PC-3 (cell line): ENCODE measurements at regions not wholly inside any gene's neighbourhood (a gene's known extent, or its start where the extent isn't known, plus 50 kb on each side); places are given as distances from the start of the nearest gene placed in this dataset.

Experiments
- CTCF ChIP-seq: fragments of 300-600 bp; sonication (generic); conservative IDR thresholded peaks from 2 replicates; pipeline ENCODE4 v1.5.1; 2017; ENCODE audit warnings: antibody characterized with exemption, low read depth, mild to moderate bottlenecking, low read length
- EZH2 ChIP-seq: fragments of 300-600 bp; sonication (generic); IDR thresholded peaks from one replicate; pipeline ENCODE4 v1.6.1; 2017; ENCODE audit warnings: antibody characterized with exemption, mild to moderate bottlenecking, low read length; ENCODE audit not compliant: unreplicated experiment
- EZH2phosphoT487 ChIP-seq: fragments of 300-600 bp; sonication (generic); IDR thresholded peaks from 2 replicates; pipeline ENCODE4 v1.6.1; 2018; ENCODE audit warnings: mild to moderate bottlenecking, antibody characterized with exemption, low read length, borderline replicate concordance

GRCh38 chr3:73832426-73832825 lies 207.7 kb upstream of the PDZRN3 start:
- TF ChIP-seq CTCF = no peak
- no peak for TF ChIP-seq EZH2
- no peak for TF ChIP-seq EZH2phosphoT487
